Rectal smooth muscle tissue (tissue), 1 donor: ENCODE measurements at regions not wholly inside any gene's neighbourhood (a gene's known extent, or its start where the extent isn't known, plus 50 kb on each side); places are given as distances from the start of the nearest gene placed in this dataset.

Source experiments
- H3K27ac ChIP-seq: one replicate; pipeline ENCODE4 v1.7.0; 2013; ENCODE audit warnings: low read depth, low read length, inconsistent platforms
- H3K27me3 ChIP-seq: one replicate; pipeline ENCODE4 v1.7.0; 2013; ENCODE audit warnings: low read length; ENCODE audit not compliant: control insufficient read depth, insufficient read depth
- H3K36me3 ChIP-seq: one replicate; pipeline ENCODE4 v1.7.0; 2013; ENCODE audit warnings: low read length; ENCODE audit not compliant: control insufficient read depth, insufficient read depth
- H3K4me1 ChIP-seq: one replicate; pipeline ENCODE4 v1.7.0; 2013; ENCODE audit warnings: low read length; ENCODE audit not compliant: control insufficient read depth, insufficient read depth
- H3K4me3 ChIP-seq: one replicate; pipeline ENCODE4 v1.7.0; 2013; ENCODE audit warnings: low read length
- H3K9ac ChIP-seq: one replicate; pipeline ENCODE4 v1.7.0; 2013; ENCODE audit warnings: low read length

DNA sequence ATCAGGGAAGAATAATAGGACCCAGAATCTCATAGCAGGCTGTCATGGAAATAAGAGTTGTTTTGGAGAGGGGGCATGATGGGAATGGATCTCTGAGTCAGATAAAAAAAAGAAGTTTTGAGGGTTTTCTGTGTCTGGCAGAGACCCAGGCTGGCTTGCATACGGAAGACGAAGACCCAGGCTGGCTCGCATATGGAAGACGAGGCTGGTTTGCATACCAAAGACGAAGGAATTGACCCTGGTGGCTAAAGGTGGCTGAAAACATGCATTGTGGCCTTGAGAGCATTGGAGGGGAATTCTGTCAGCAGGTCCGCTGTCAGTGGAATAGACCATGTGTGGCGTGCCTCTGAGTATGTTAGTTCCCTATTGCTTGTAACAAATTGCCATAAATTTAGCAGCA lies 335.1 kb downstream of the BTBD3 start:
- Histone ChIP-seq H3K27ac (no peak overlapping the region), H3K4me3 (no peak overlapping the region), H3K27me3 (no peaks in the 10 kb centered on the region), H3K36me3 (no peaks in the 10 kb centered on the region), H3K9ac (no peak overlapping the region), H3K4me1 (no peaks in the 10 kb centered on the region)

DNA sequence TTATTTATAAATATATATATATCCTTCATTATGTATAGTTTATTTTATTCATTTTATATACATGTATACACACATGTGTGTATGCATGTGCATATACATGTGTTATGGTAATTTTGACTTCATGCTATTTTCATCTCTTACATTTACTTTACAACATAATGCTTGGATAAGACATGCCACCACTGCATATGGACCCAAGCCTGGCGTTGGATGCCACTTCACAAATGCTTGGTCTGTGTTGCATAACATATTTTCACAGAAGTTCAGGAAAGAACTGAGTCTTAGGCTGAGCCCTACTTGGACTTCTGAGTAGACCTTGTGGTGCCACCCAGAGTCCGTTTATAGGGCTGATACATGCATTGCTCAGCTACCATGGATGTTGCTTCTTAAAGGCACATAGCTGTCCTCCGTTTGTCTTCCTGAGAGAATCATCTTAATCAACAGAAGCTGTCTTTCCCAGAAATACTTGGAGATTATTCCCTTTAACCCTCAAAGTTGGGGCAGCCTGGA lies 337.8 kb downstream of the BTBD3 start:
- Histone ChIP-seq H3K36me3 (no peaks in the 10 kb centered on the region), H3K27ac (no peak overlapping the region), H3K9ac (no peak overlapping the region), H3K27me3 (no peaks in the 10 kb centered on the region), H3K4me1 (no peaks in the 10 kb centered on the region), H3K4me3 (no peak overlapping the region)

DNA sequence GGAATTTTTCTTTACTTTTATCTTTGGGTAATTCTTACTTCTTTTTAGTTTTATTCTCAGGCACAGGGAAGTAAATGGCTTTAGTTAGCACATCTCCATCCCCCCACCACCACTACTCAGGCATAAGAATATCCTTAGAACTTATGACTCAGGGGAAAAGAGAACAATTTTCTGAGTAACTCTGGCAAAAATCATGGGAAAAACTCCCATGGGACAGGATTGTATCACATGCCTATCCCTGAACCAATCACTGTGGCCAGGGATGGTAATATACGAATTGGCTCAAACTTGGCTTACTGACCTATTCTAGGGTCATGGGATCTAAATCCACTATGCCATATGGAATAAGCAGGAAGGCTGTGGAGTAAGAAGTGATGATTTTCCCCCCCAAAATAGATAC lies 339.1 kb downstream of the BTBD3 start:
- Histone ChIP-seq H3K36me3 (no peaks in the 10 kb centered on the region), H3K4me1 (no peaks in the 10 kb centered on the region), H3K4me3 (no peak overlapping the region), H3K27ac (no peak overlapping the region), H3K9ac (no peak overlapping the region), H3K27me3 (no peaks in the 10 kb centered on the region)

DNA sequence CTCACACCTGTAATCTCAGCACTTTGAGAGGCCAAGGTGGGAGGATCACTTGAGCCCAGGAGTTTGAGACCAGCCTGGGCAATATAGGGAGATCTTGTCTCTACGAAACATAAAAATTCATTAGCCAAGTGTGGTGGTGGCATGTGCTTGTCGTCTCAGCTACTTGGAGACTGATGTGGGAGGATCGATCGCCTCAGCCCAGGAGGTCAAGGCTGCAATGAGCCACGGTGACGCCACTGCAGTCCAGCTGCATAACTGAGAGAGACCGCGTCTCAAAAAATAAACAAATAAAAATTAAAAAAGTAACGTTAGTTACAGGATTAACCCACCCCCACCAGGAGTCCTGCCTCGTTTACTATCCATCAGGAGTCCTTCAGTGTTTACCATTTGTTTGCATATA lies 345.1 kb downstream of the BTBD3 start:
- Histone ChIP-seq H3K27ac (no peak overlapping the region), H3K4me3 (no peak overlapping the region), H3K36me3 (no peaks in the 10 kb centered on the region), H3K9ac (no peak overlapping the region), H3K27me3 (no peaks in the 10 kb centered on the region), H3K4me1 (no peaks in the 10 kb centered on the region)

DNA sequence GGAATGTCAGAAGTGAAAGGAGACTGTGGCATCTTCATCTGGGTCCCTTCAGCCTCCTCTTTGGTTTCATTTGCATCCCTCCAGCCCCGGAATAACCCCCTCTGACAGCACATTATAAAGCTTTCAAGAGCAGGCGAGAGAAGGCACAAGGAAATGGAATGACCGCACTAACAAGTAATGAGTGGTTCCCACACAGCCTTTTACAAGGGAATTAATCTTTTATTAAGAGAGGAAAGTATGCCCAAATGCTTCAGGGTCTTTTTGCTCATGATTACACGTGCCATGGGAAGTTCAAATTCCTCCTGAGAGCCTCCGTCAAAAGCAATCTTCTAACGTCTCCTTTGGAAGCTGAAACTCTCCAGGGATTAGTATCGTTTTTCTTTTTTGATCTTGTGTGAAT lies 347.0 kb downstream of the BTBD3 start:
- no peaks in the 10 kb centered on the region for H3K36me3 ChIP-seq
- no peaks in the 10 kb centered on the region for H3K4me1 ChIP-seq
- no peaks in the 10 kb centered on the region for H3K27me3 ChIP-seq
- no peak overlapping the region for H3K27ac ChIP-seq
- H3K9ac ChIP-seq = no peak overlapping the region
- no peak overlapping the region for H3K4me3 ChIP-seq

DNA sequence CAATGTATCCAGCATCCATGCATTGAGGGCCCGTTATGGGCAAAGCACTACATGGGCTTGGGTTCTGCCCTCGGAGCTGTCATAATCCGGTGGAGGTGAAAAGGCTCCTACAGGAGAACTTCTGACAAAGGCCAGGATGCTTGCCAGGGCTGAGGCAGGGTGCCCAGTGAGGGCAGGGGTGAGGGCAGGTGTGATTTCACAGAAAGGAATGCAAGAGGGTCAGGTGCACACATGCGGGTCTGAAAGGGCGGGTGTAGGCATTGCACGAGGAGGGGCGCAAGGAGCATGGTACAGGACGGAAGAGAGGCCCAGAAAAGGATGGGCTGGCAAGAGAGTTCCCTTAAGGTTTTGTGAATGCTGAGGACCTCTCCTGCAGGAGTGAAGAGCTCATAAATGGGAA lies 348.0 kb downstream of the BTBD3 start:
- Histone ChIP-seq H3K4me1 (no peaks in the 10 kb centered on the region), H3K27me3 (no peaks in the 10 kb centered on the region), H3K27ac (no peak overlapping the region)

DNA sequence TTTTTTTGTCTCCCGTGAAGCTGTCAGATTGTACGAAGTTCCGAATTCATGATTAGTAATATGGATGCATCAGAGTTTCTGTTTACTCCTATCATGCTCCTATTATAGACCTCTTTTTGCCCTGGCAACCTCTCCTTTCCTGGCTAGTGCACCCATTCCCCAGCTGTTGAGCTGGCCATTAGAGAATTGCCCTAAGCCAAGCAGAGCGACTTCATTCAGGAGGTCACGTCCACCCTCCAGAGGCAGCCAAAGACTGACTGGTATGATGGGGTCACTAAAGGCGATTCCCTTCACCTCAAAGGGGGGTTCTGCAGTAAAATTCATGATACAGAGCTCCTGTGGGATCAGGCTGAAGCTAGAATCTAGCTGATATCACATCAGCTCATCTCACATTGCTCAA lies 351.9 kb downstream of the BTBD3 start:
- Histone ChIP-seq H3K36me3 (no peaks in the 10 kb centered on the region), H3K27ac (no peak overlapping the region), H3K27me3 (no peaks in the 10 kb centered on the region), H3K9ac (no peak overlapping the region), H3K4me1 (no peaks in the 10 kb centered on the region), H3K4me3 (no peak overlapping the region)

More for the DNA sequence above, 348.0 kb downstream of the BTBD3 start:
- Histone ChIP-seq H3K9ac (no peak overlapping the region), H3K4me3 (no peak overlapping the region), H3K36me3 (no peaks in the 10 kb centered on the region)

DNA sequence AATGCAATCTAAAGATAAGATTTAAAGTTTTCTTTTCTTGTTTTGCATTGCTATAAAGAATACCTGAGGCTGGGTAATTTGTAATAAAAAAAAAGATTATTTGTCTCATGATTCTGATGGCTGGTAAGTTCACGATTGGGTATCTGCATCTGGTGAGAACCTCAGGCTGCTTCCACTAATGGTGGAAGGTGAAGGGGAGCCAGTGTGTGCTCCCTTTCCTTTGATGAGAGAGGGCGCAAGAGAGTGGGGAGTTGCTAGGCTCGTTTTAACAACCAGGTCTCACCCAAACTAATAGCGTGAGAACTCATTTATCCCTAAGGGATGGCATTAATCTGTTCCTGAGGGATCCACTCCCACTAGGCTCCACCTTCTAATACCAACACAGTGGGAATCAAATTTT lies 353.2 kb downstream of the BTBD3 start:
- no peaks in the 10 kb centered on the region for H3K4me1 ChIP-seq
- no peak overlapping the region for H3K9ac ChIP-seq
- no peak overlapping the region for H3K4me3 ChIP-seq
- H3K27ac ChIP-seq = no peak overlapping the region
- H3K36me3 ChIP-seq = no peaks in the 10 kb centered on the region
- no peaks in the 10 kb centered on the region for H3K27me3 ChIP-seq

DNA sequence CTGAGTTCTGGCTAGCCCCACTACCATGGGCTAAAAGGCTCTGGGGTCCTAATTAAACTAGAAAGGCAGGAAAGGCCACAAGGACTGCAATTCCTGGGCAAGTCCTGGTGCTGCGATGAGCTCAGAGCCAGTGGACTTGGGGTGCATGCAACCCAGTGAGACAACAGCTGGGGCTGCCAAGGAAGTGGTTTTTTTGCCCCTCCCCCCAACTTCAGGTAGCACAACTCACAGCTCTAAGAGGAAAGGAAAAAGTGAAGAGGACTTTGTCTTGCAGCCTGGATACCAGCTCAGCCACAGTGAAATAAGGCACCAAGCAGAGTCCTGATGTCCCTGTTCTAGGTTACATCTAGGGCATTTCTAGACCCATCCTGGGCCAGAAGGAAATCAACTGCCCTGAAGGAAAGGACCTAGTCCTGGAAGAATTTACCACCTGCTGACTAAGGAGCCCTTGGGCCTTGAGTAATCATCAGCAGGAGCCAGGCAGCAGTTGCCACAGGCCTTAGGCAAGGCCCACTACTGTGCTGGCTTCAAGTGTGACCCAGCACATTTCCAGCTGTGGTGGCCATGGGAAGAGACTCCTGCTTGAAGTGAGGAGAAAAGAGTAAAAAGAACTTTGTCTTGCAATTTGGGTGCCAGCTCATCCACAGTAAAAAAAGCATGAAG lies 358.4 kb downstream of the BTBD3 start:
- H3K4me1 ChIP-seq = no peaks in the 10 kb centered on the region
- H3K36me3 ChIP-seq = no peaks in the 10 kb centered on the region
- no peak overlapping the region for H3K27ac ChIP-seq
- H3K27me3 ChIP-seq = no peaks in the 10 kb centered on the region
- H3K9ac ChIP-seq = no peak overlapping the region
- no peak overlapping the region for H3K4me3 ChIP-seq

DNA sequence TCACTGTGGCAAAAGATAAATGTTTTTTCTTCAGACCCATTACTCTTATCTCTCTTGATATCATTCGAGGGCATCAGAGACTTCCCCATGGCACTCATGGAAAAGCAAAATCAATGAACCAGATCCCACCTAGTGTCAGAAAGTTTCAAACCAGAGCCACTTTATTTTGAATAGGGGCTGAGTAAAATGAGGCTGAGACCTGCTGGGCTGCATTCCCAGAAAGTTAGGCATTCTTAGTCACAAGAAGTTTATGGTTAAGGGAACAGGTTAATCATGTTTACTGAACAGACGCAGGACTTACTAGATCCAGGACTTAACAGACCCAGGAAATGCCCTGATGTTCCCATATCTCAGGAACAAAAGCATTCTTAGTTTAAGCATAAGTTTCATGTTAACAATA lies 369.9 kb downstream of the BTBD3 start:
- Histone ChIP-seq H3K4me1 (no peaks in the 10 kb centered on the region), H3K4me3 (no peak overlapping the region), H3K27ac (no peak overlapping the region), H3K27me3 (no peaks in the 10 kb centered on the region), H3K36me3 (no peaks in the 10 kb centered on the region), H3K9ac (no peak overlapping the region)

DNA sequence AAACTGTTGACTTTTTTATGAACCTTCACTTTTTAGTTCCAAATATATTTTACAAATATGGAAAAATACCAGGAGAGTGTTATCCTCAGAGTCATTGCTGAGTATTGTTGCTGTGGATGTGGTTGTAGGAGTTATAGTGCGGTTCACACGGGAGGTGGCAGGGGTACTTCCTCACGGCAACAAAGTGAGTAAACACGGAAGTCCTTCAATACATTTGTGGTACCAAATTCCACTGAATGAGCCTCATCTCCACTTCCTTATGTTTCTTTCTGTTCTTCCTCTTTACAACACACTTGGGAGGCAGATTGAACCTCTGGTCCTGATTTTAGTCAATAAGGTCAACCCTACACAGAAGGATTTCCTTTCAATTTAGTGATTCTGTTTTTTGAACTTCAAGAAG lies 371.8 kb downstream of the BTBD3 start:
- Histone ChIP-seq H3K27ac (no peak overlapping the region), H3K4me3 (no peak overlapping the region), H3K27me3 (no peaks in the 10 kb centered on the region)

DNA sequence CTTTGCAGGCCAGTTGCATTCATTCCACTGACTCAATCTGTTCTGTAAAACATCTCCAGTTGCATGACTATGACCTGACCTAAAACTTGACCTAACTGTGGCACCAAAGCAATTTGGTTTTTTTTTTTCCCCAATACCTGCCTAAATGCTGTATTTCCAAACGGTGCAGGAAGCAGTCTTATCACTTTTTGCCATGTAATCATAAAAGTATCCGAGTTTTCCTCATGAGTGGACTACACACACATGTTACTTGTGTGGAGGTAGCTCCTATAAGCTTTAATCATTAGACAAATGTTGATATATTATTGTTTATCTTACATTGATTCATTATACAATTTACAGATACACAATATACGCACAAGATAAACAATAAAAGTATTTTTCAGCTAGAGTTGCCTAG lies 373.7 kb downstream of the BTBD3 start:
- H3K27me3 ChIP-seq = no peaks in the 10 kb centered on the region
- no peak overlapping the region for H3K4me3 ChIP-seq
- H3K9ac ChIP-seq = no peak overlapping the region
- no peaks in the 10 kb centered on the region for H3K4me1 ChIP-seq
- H3K36me3 ChIP-seq = no peaks in the 10 kb centered on the region
- no peak overlapping the region for H3K27ac ChIP-seq

More for the DNA sequence above, 371.8 kb downstream of the BTBD3 start:
- Histone ChIP-seq H3K36me3 (no peaks in the 10 kb centered on the region), H3K4me1 (no peaks in the 10 kb centered on the region), H3K9ac (no peak overlapping the region)

DNA sequence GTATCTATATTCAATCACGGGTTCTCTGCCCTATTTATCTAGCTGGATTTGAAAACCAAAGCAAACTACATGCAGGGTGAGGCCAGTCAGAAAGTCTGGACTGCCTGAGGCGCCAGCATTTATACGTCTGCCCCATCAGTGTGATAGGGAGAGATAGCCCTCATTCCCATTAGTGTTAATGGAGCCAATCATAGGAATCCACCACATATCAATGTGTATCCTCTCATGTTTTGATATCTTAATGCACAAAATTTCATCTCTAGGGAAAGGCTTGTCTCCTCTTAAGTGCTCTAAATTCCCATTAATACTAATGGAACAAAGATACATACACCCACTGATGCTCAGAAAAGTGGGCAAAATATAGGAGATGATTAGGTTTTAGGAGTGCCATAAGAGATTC lies 376.2 kb downstream of the BTBD3 start:
- Histone ChIP-seq H3K4me1 (no peaks in the 10 kb centered on the region), H3K27ac (no peak overlapping the region), H3K4me3 (no peak overlapping the region), H3K9ac (no peak overlapping the region), H3K27me3 (no peaks in the 10 kb centered on the region), H3K36me3 (no peaks in the 10 kb centered on the region)
